ENCODE measurements at regions not wholly inside any gene's neighbourhood (a gene's known extent, or its start where the extent isn't known, plus 50 kb on each side); places are given as distances from the start of the nearest gene placed in this dataset.

- DNase-seq (ENCODE audit: low read depth): no peak
These were observed 262.7 kb upstream of the SLC10A2 start for GRCh38 chr13:103328899-103329298.

DNA sequence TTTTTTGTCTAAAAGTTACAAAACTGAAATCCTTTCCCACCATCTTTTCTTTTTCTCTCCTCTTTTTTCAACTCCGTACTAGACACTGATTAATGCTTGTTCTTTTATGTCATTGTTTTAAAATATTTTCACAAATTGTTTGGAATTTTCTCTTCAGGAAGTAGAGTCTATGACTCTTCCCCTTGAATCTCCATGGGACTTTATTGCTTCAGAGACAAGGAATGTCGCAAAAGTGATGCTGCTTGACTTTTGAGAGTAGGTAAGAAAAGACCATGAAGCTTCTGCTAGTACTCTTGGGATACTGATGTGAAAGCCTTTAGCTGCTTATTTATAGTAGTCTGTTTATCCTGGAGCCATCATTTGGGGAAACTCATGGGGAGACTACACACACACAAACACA is 260.1 kb upstream of the SLC10A2 start:
- DNase-seq (ENCODE audit: low read depth): no peak

DNA sequence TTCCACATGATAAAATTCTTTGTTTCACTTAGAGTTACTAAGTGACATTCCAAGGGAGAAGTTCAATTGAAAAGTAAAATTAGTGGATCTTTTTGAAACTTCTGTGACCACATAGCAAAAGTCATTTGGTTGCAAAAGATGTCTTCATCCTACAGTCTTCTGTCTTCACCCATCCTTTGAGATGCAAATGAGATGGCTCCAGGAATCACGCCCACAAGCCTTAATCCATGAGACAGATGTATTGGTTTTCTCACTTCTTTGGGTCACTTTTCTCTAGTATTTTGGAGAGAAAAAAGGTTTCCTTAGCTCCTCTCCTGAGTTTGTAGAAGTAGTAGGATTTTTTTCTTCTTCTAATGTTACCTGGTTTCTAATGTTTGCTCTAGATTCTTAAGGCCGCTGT is 259.5 kb upstream of the SLC10A2 start:
- no peak for DNase-seq (ENCODE audit: low read depth)

DNA sequence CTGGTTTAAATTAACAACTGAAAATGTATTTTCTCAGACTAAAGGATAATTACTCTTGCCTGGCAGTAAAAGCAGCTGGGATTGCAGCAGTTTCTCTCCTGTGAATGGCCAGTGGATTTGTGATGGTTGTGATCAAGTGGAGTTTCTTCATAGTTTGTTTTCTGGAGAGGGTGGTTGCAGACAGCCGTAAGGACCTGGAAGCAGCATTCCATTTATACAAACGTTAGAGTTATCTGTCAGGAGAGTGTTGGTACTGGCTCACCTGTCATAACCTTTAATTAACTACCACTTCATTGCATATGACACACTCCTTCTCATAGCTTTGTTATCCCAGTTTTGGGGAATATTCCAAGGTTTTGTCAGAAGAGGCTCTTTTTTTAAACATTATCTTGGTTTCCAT is 258.4 kb upstream of the SLC10A2 start:
- no peak for DNase-seq (ENCODE audit: low read depth)

DNA sequence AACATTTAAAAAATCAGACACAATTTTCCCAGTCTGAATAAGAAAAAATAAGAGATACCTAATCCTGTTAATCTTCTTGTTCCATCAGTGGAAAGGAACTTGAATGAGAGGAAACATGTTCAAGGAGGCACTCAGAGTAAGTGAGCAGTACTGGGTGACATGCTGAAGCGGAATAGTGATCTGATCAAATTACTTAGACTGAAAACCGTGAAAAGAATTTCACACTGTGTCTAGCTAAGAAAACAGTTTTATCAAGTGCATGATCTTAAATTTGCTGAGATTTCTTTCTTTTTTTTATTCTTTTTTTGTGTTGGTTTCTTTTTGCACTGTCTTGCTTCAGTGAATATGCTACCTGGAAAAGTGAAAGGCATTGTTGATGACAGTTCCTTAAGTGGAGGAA is 249.5 kb upstream of the SLC10A2 start:
- no peak for DNase-seq (ENCODE audit: low read depth)

- no peak for DNase-seq (ENCODE audit: low read depth)
These were observed 246.2 kb upstream of the SLC10A2 start for GRCh38 chr13:103312467-103312866.

DNA sequence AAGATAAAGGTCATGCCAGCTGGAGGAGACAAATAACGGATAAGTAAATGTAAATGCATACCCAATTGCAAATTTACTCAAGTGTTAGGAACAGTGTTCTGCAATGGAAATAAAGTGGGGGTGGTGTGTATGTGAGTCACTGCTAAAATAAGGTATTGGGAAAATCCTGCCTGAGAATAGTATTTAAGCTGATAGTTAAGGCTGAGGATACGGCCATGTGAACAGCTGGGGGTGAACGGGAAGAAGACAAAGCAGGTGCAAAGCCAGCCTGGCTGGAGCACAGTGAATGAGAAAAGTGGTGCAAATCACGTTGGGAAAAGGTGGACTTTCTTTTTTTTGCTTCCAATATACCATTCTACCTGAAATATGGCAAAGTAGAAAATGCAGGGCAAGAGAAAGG is 242.4 kb upstream of the SLC10A2 start:
- no peak for DNase-seq (ENCODE audit: low read depth)

GRCh38 chr13:103306163-103306562 is 239.9 kb upstream of the SLC10A2 start:
- no peak for DNase-seq (ENCODE audit: low read depth)

GRCh38 chr13:103303078-103303651 is 236.9 kb upstream of the SLC10A2 start:
- DNase-seq (ENCODE audit: low read depth): no peak

DNA sequence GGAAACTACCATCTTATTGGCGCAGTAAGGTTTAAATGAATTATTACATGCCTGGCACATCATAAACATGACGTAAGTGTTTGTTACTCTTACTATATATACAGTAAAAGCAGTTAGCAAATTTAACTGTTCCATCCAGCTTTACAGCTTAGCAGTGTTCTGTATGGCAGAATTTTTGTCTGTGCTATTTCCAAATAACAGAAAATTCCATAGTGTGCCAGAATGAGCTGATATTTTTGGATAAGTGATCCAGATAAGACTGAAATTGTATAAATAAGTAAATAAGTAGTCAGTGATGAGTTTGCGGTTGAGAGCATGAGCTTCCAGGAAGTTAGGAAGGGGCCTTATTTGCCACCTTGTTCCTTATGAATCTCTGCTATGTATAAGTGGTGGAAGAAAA is 236.5 kb upstream of the SLC10A2 start:
- no peak for DNase-seq (ENCODE audit: low read depth)

DNA sequence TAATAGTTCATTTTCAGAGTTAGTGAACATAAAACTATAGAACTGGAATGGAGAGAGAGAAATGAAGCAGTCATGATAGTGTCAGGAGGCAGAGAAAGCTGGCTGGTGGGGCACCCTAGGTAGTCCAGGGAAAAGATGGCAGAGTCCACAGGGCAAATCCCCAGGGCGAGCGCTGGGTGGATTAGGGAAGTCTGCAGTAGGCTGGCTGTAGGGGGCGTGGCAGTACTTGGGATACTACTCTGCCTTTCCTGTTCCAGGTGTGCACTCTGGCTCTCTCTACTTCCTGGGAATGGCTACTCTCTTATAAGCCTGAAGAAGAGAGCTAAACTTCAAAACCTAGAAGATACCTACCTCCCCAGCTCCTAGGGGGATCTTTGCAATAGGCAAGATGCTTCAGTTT is 232.9 kb upstream of the SLC10A2 start:
- DNase-seq (ENCODE audit: low read depth): no peak

DNA sequence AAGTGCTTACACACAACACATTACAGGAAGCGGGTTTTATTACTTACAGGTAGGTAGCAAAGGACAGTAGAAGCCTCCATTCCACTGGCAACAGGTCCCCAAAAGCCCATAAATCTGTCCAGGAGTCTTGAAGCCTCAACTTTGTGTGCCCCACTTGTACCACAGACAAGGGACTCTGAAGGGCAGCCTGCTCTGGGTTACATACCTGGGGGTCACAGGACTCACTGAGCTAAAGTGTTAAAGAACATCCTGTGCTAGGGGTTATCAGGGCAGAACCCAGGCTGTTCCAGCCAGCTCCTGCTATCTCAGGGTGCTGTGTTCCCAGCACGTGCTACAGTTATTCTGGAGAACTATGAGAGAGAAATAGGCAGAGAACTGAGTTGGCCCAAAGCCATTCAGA is 230.9 kb upstream of the SLC10A2 start:
- DNase-seq (ENCODE audit: low read depth): no peak

GRCh38 chr13:103291798-103292572 is 225.8 kb upstream of the SLC10A2 start:
- DNase-seq (ENCODE audit: low read depth): no peak

- DNase-seq (ENCODE audit: low read depth): no peak
These were observed 225.0 kb upstream of the SLC10A2 start for GRCh38 chr13:103291226-103291625.

GRCh38 chr13:103289681-103290080 is 223.5 kb upstream of the SLC10A2 start:
- no peak for DNase-seq (ENCODE audit: low read depth)

- DNase-seq (ENCODE audit: low read depth): no peak
These were observed 221.9 kb upstream of the SLC10A2 start for GRCh38 chr13:103288114-103288513.

GRCh38 chr13:103287659-103288058 is 221.4 kb upstream of the SLC10A2 start:
- DNase-seq (ENCODE audit: low read depth): no peak

- no peak for DNase-seq (ENCODE audit: low read depth)
These were observed 218.2 kb upstream of the SLC10A2 start for GRCh38 chr13:103284466-103284865.

GRCh38 chr13:103283451-103283820 is 217.2 kb upstream of the SLC10A2 start:
- DNase-seq (ENCODE audit: low read depth): no peak

GRCh38 chr13:103282571-103283450 is 216.6 kb upstream of the SLC10A2 start:
- no peak for DNase-seq (ENCODE audit: low read depth)

DNA sequence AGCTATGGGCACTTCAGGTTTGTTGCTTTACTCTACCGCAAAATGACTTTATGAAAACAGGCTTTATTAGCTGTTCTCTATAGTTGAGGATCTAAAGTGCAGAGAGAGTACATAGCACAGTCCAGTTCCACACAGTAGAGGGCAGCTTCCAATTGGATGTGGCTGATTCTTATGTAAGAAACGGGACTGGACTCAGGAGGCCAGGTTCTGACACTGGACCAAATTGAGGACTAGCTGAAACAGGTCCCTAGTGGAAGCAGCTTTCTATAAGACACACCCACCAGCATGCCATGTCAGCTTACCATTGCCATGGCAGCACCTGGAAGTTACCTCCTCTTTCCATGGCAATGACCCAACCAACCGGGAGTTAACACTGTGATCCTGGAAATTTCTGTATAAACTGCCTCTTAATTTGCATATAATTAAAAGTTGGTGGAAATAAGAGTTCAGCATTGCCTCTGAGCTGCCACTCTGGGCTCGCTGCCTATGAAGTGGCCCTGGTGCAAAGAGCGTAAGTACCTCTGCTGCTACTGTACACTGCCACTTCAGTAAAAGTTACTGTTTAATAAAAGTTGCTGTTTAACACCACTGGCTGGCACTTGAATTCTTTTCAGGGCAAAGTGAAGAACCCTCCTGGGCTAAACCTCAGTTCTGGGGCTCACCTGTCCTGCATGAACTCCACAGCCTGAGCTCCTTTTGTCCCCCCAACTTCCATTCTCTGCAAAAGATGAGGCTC is 211.9 kb upstream of the SLC10A2 start:
- no peak for DNase-seq (ENCODE audit: low read depth)

DNA sequence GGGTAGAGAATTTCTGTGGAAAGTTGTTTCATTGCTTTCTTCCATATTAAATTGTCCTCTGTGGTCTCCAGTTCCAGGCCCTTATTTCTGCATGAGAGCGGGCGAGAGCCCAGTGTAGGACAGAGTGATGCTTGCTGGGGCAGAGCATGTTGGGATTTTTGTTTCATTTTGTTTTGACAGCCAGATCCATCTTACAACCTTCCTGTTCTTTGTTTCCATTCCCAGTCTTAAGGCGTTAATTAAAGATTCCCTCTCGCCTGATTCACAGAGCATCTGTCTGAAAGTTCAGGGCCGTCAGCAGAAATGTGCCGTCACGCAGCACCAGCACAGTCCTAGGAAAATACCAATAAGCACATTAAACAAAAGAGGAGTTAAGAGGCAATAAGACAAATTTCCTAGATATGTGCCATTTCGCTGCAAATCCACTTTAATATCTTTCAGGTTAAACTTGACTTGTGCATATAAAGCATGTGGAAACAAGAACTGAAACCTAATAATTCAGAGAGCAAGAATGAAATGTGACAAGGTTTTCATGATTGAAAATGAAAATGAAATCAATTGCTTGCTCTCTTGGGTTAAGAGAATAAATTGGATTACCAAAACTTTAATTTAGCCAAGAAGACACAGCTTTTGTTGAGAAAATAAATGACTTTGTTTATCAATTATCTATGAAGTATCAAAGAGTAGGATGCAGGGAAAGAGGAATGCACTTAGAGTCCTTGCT is 210.7 kb upstream of the SLC10A2 start:
- no peak for DNase-seq (ENCODE audit: low read depth)
